Spleen (tissue), 7 donors: ENCODE measurements at regions not wholly inside any gene's neighbourhood (a gene's known extent, or its start where the extent isn't known, plus 50 kb on each side); places are given as distances from the start of the nearest gene placed in this dataset.

ENCODE experiments used
- POLR2A ChIP-seq, 3 donors: fragments of 450-650 bp; IDR thresholded peaks; one replicate each; pipeline ENCODE4 v1.5.1; 2017; ENCODE audit warnings: antibody characterized with exemption in 3 of 3, mild to moderate bottlenecking in 1 of 3
- TF ChIP-seq, protein P1 (sequence below), 11 experiments: fragments of 200-600 bp in 7 of 11; fragments of 450-650 bp in 4 of 11; sonication (generic) in 4 of 11; IDR thresholded peaks in 8 of 11; conservative IDR thresholded peaks in 3 of 11; 1 replicate in 7 of 11; 2 replicates in 4 of 11; pipeline versions ENCODE4 v1.4.0 to v1.8.0; 2016 to 2021; ENCODE audit warnings: antibody characterized with exemption in 11 of 11, inconsistent platforms in 4 of 11, mild to moderate bottlenecking in 1 of 11
- donor health status: DM: no; HTN: no; CAD: no; lungs with moderate emphysema.
- donor health status: DM: no; HTN: no; CAD: no.
- donor health status: DM: no; HTN: no; CAD: no.

DNA sequence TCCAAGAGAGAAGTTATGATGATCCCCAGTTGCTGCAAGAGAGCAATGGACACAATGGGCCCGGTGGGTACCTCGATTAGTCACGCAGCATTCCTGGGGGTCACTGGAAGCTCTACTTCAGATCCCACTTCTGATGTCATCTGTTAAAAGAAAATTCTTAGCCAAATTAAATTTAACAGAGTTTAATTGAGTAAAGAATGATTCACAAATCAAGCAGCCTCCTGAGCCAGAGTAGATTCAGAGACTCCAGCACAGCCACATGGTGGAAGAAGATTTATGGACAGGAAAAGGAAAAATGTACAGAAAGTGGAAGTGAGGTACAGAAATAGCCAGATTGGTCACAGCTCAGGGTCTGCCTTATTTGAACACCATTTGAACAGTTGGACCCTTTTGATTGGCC, 107.5 kb downstream of the SPTSSA start:
- TF ChIP-seq POLR2A (IDR thresholded peaks at IDR 0.05), result no peak
- TF ChIP-seq, protein P1, sequence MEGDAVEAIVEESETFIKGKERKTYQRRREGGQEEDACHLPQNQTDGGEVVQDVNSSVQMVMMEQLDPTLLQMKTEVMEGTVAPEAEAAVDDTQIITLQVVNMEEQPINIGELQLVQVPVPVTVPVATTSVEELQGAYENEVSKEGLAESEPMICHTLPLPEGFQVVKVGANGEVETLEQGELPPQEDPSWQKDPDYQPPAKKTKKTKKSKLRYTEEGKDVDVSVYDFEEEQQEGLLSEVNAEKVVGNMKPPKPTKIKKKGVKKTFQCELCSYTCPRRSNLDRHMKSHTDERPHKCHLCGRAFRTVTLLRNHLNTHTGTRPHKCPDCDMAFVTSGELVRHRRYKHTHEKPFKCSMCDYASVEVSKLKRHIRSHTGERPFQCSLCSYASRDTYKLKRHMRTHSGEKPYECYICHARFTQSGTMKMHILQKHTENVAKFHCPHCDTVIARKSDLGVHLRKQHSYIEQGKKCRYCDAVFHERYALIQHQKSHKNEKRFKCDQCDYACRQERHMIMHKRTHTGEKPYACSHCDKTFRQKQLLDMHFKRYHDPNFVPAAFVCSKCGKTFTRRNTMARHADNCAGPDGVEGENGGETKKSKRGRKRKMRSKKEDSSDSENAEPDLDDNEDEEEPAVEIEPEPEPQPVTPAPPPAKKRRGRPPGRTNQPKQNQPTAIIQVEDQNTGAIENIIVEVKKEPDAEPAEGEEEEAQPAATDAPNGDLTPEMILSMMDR (IDR thresholded peaks at IDR 0.05 in 8 of 11, conservative IDR thresholded peaks at IDR 0.05 in 3 of 11), result no peak
